D721Med (cell line): ENCODE measurements at regions not wholly inside any gene's neighbourhood (a gene's known extent, or its start where the extent isn't known, plus 50 kb on each side); places are given as distances from the start of the nearest gene placed in this dataset.

Source experiments
- DNase-seq: peaks from one replicate; pipeline ENCODE4 v3.0.0; 2011; ENCODE audit warnings: low spot score; ENCODE audit not compliant: insufficient read length
- FAIRE-seq: peaks from 2 replicates; lab custom pipeline; 2011; peaks lifted over from hg19 to GRCh38; lab: Jason Lieb, UNC
- CTCF ChIP-seq: IDR thresholded peaks from 2 replicates; pipeline ENCODE4 v1.5.1; 2012; ENCODE audit warnings: mild to moderate bottlenecking, control low read depth; ENCODE audit not compliant: insufficient read depth; ENCODE audit errors: missing control alignments

GRCh38 chr14:71532790-71533189, 399.4 kb upstream of the RGS6 start:
- FAIRE-seq (no peak), DNase-seq (no peak)
- TF ChIP-seq CTCF, result no peak

- no peak for DNase-seq
- no peak for FAIRE-seq
- no peak for TF ChIP-seq CTCF
Measured at GRCh38 chr14:71533390-71533789, 398.8 kb upstream of the RGS6 start.

DNA sequence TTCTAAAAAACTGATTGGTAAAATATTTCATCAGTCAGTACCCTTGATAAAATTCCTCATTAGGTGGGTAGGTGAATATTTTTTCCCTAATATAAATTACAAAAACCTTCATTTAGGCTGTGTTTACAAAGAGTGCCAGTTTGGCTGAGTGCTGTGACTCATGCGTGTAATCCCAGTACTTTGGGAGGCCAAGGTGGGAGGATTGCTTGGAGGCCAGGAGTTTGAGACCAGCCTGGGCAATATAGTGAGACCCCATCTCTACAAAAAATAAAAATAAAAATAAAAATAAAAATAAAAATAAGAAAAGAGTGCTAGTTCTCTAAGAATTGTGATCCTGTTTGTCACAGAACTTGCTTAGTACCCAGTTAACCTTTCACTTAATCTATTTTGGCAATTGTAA, 398.4 kb upstream of the RGS6 start:
- TF ChIP-seq CTCF, result no peak
- no peak for FAIRE-seq
- no peak for DNase-seq

DNA sequence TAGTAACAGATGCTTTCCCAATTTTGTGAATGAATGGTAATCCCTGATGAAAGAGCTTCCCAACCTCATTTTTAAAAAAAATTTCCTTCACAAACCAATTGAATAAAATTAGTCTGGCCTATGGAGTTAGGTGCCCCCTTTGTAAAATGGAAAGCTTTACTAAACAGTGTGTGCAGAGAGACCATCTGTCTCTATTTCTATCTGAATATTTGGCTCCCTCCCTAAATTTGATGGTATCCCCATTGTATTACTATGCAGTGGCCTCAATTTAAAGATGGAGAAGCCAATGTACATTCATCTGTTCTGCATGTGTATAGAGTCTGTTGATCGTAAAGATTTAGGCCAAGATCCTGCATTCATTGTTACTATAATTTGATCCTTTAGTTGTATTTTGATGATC, 397.7 kb upstream of the RGS6 start:
- FAIRE-seq, result no peak
- TF ChIP-seq CTCF, result no peak
- DNase-seq, result no peak

GRCh38 chr14:71536015-71536740, 396.1 kb upstream of the RGS6 start:
- DNase-seq (no peak), FAIRE-seq (no peak)
- TF ChIP-seq CTCF, result no peak

DNA sequence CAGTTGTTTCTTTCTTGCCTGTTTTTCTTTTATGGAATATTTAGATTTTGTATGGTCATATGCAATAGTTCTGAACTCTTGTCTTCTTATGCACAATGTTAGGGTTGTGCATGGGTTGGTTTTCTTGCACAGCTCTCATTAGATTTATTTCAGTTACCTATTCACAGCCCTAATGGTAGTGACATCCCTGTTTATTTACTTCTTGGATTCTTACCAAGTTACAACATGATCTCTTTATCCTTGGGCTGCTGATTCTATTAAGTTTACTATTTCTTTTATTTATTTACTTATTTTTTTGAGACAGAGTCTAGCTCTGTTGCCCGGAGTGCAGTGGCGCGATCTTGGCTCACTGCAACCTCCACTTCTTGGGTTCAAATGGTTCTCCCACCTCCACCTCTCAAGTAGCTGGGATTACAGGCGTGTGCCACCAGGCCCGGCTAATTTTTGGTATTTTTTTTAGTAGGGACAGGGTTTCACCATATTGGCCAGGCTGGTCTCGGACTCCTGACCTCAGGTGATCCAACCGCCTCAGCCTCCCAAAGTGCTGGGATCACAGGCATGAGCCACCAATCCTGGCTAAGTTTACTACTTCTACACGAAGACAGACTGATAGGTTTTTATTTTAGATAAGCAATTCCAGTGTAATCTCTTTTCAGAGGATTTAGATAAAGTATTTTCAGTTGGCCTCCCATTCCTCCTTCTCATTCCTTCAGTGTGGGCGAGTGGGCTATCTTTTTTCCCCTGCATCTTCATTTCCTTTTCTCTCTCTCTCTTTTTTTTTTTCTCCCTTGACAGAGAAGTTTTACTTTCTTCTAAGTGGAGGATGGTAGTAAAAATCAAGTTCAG, 395.1 kb upstream of the RGS6 start:
- no peak for DNase-seq
- TF ChIP-seq CTCF, result no peak
- no peak for FAIRE-seq

DNA sequence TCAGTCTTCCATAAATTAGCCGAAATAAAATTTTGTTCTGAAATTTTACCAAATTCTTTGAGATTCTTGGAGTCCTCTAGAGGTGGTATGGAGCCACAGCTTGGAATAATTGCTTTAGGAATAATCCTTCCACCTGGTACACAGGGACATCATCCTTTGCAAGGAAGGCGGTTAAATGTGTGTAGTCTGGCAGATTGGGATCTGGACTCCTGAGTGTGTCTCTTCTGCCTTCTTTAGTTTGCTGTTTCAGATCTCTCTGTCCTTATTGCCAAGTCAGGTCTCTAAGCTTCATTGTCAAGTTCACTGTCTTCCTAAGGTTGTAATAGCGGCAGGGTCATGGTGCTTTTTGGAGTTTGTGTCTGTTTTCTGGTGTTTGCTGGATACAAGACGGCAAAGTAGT, 393.9 kb upstream of the RGS6 start:
- no peak for TF ChIP-seq CTCF
- DNase-seq (no peak), FAIRE-seq (no peak)
